NCI-H1930 (cell line): ENCODE measurements at regions not wholly inside any gene's neighbourhood (a gene's known extent, or its start where the extent isn't known, plus 50 kb on each side); places are given as distances from the start of the nearest gene placed in this dataset.

Experiments
- DNase-seq, 2 experiments: peaks; one replicate each; lab custom pipeline; 2025; lab: John Stamatoyannopoulos, UW

- no peak for DNase-seq
These were observed 99.4 kb downstream of the MICALL2 start for GRCh38 chr7:1359681-1360485.

DNA sequence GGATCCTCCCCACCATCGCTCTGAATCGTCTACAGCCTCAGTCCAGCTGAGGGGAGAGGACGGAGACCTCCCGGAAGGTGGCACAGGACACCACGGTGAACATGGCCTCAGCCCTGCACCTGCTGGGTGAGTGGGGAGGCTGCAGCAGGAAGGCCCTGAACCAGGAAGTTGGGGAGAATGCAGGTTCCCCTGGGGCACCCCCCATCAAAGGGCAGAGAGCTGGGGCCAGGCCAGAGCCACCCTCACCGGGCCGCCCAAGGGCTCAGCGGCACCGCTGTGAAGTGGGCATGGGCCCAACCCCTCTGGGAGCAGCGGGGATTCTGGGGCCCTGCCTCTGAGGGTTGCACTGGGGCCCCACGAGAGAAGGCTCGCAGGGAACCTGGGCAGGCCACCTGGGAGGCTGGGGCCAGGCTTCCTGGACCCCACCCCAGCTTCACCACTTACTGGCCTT lies 98.7 kb downstream of the MICALL2 start:
- DNase-seq, result no peak

- DNase-seq, result no peak
These were observed 98.1 kb downstream of the MICALL2 start for GRCh38 chr7:1361016-1361755.

- DNase-seq, result no peak
These were observed 97.5 kb downstream of the MICALL2 start for GRCh38 chr7:1361756-1362125.

DNA sequence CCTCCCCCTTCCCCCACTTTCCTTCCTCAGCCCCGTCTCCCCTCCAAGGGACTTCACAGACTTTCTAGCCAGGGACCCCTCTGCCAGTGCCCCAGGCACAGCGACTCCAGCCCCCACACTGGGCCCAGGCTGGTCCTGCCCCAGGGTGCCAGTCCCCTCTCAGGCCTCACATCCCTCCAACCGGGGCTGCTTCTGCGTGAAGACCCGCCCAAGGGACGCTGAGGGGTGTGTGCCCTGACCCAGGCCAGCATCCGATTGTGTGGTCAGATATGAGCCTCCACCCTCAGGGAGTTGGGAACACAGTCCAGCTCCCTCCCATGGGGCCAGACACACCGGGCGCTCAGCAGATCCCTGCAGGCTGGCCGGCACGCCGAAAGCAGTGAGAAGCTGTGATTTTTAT lies 97.0 kb downstream of the MICALL2 start:
- DNase-seq, result no peak

DNA sequence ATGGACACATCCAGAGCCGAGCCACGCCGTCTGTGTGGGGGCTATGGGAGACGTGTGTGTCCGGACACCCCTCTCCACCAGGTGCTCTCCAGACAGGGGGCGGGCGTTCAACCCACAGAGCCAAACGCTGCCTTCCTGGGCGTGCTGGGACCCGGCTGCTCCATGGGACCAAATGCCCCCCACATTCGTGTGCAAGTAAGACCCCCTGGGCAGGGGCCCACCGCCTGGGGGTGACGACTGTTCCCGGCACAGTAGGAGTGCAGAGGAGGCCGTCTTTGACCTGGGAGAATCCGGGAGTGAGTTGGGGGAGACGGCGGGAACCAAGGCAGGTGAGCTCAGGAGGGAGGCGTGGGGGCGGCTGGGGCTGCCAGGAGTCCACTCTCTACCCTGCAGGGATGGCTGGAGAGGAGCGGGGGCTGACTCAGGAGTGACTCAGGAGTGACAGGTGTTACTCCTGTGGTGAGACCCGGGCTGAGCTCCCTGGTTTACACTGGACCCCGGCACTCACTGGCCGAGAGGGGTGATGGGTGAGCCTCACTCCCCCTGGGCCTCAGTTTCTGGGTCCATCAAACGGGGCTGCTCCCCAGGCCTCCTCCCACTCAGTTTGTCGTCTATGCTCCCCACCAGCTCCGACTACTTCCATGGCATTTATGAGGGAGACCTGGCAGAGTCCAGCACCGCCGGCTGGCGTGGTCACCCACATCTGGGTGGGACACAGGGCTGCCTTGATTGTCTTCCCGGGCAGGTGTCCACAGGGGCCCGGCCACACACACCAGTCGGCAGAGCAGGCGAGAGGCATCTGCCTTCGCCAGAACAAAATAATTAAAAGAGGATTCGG lies 95.0 kb downstream of the MICALL2 start:
- DNase-seq, result no peak

GRCh38 chr7:1364906-1365570 lies 94.2 kb downstream of the MICALL2 start:
- DNase-seq, result no peak

GRCh38 chr7:1365846-1366245 lies 93.4 kb downstream of the MICALL2 start:
- no peak for DNase-seq

GRCh38 chr7:1366801-1367405 lies 92.4 kb downstream of the MICALL2 start:
- DNase-seq, result no peak

DNA sequence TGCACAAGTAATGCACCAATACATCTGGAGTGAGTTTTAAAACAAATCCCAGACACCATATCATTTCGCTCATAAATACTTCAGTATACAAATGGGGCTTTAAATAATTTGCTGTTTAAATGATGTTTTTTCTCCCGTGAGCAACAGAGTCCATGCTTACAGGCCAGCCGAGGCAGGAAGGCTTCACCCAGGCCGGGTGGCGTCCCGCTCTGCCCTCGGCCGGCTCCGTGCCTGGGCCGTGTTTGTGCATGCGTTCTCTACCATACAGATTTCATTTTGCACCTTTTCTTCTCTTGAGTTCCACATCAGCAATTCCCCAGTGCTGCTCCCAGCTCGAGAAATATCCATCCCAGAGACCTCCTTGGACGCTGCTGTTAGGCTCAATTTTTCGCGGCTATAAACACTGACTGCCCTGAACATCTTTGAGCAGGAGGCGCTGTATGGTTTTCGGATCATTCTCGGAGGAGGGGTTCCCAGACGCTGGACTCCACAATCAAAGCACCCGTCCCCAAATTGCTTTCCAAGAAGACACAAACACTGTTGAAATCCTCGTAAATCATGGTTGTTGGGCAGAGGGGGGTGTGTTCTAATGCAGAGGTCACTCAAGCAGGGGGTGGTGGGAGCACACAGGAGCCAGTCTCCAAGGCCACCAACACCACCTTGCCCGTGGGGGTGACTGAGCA lies 91.6 kb downstream of the MICALL2 start:
- no peak for DNase-seq

DNA sequence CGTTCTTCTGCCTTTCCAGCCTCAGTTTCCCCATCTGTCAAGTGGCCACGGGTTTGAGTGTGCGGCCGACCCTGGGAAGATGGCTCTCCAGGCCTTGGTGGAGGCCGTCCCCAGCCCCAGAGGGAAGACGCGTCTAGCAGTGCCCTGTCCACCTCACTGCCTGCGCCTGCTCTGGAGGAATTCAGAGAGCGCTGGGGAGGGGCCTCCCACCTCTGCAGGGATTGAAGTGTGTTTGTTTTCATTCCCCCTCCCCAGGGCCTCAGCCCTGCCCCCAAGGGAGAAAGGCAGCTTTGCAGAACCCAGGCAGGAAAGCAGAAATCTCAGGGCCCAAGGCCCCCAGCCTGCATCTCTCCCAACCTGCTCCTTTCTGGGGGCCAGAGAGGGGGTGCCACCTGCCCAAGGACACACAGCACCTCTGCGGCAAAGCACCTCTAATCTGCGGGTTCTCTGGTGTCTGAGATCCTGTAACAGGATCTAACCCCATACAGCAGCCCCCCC lies 91.0 kb downstream of the MICALL2 start:
- DNase-seq, result no peak

GRCh38 chr7:1368682-1369571 lies 90.3 kb downstream of the MICALL2 start:
- DNase-seq, result peak; percentile 60 to 66

DNA sequence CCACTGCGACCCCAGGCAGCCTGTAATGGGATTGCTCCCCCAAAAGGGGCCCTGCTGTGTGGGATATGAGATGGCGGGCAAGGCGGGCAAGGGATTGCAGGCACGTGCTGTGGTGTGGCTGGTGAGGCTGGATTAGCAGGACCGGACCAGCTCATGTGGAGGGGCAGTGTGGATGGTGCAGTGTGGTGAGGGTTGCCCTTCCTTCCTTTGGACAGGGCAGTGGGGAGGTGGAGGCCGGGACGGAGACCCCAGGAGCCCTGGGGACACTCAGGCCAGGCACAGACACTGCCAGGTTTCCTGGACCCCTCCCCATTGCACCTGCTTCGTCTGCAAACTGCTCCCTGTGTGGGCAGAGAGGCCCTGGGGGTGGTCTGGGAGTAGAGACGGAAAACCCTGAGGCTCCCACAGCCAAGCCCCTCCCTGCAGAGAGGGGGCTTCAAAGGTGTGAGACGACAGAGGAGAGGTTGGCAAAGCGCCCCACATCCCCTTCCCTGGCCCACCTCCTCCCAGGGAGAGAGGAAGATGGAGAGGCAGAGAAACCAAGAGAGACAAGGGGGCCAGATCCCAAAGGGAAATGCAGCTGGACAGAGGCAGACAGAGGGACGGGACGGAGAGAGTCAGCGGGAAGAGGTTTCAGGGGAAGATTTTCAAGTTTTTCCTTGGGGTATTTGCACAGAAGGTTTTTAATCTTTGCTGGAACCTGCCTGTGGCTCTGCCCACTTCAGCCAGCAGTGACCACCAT lies 89.2 kb downstream of the MICALL2 start:
- no peak for DNase-seq

DNA sequence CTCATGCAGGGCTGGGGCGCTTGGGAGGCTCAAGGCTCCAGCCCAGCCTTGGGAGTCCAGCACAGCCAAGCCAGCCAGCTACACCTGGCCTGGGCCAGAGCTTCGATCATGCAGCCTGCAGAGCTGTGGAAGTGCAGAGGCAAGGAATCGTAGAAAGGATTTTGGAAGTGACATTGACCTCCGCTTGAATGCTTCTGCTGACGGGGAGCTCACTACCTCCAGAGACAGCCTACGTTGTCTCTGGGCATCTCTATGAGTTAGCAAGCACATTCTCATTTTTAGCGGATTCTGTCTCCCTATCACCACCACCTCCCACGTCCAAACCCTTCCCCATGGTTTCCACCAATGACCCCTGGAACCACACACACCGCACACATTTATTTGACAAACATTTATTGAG lies 88.5 kb downstream of the MICALL2 start:
- no peak for DNase-seq

DNA sequence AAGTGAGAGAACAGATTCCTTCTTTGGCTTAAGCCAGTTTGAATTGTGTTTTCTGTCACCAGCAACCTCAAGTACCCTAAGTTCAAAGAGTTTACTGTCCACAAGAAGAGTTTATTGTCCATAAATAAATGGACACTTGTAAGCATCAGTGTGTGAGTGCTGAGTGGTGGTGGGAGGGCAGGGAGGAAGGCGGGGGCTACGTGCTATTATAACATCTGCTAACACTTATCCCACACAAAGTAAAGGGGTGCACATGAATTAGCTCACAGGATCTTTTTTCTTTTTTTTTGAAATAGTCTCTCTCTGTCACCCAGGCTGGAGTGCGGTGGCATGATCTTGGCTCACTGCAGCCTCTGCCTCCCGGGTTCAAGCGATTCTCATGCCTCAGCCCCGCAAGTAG lies 87.2 kb downstream of the MICALL2 start:
- no peak for DNase-seq

GRCh38 chr7:1372671-1373379 lies 86.4 kb downstream of the MICALL2 start:
- DNase-seq, result no peak

- DNase-seq, result peak in 1 of 2 experiments; percentile 39
These were observed 82.0 kb downstream of the MICALL2 start for GRCh38 chr7:1377111-1377909.
